Tibial artery (tissue), 4 donors: ENCODE measurements at regions not wholly inside any gene's neighbourhood (a gene's known extent, or its start where the extent isn't known, plus 50 kb on each side); places are given as distances from the start of the nearest gene placed in this dataset.

Source experiments
- DNase-seq, 2 donors: peaks; one replicate each; pipeline ENCODE4 v3.0.0-alpha.2; 2019
- H3K27ac ChIP-seq, 2 donors: fragments of 200-600 bp; sonication (generic) in 1 of 2; 1 replicate in 1 of 2; 2 replicates in 1 of 2; pipeline ENCODE4 v1.5.1; 2018 to 2019; ENCODE audit warnings: mild to moderate bottlenecking in 1 of 2
- H3K27me3 ChIP-seq, 2 donors: fragments of 200-600 bp; sonication (generic) in 1 of 2; one replicate each; pipeline versions ENCODE4 v1.5.1 to v1.6.0; 2016 to 2019
- H3K36me3 ChIP-seq, 3 donors: fragments of 200-600 bp; sonication (generic) in 2 of 3; one replicate each; pipeline ENCODE4 v1.5.1; 2016 to 2019; ENCODE audit warnings: mild to moderate bottlenecking in 2 of 3
- H3K4me1 ChIP-seq, 4 donors: fragments of 200-600 bp; sonication (generic) in 2 of 4; 1 replicate in 3 of 4; 2 replicates in 1 of 4; pipeline ENCODE4 v1.5.1; 2016 to 2019
- H3K4me3 ChIP-seq, 2 donors: fragments of 200-600 bp; sonication (generic) in 1 of 2; 1 replicate in 1 of 2; 2 replicates in 1 of 2; pipeline ENCODE4 v1.5.1; 2018 to 2019; ENCODE audit warnings: mild to moderate bottlenecking in 2 of 2
- H3K9me3 ChIP-seq, 3 donors: fragments of 200-600 bp; sonication (generic) in 1 of 3; one replicate each; pipeline ENCODE4 v1.5.1; 2016 to 2019
- CTCF ChIP-seq, 2 experiments: fragments of 200-600 bp in 1 of 2; fragments of 450-650 bp in 1 of 2; IDR thresholded peaks; one replicate each; pipeline ENCODE4 v1.5.1; 2017 to 2019; ENCODE audit warnings: antibody characterized with exemption in 2 of 2, mild to moderate bottlenecking in 1 of 2, moderate library complexity in 1 of 2
- intact Hi-C: fragments of 100-400 bp; cut with DNase I; formaldehyde crosslinking; loops from one replicate; pipeline ENCODE4 v1.15.0; 2023; ENCODE audit warnings: low total_unique reads

GRCh38 chr1:95427525-95427924, 193.5 kb downstream of the RWDD3 start:
- Histone ChIP-seq H3K9me3 (no peaks in the 10 kb centered on the region), H3K36me3 (no peaks in the 10 kb centered on the region), H3K27ac (no peak overlapping the region), H3K27me3 (no peaks in the 10 kb centered on the region), H3K4me3 (no peak overlapping the region), H3K4me1 (no peaks in the 10 kb centered on the region)
- DNase-seq, result no peak
- TF ChIP-seq CTCF (IDR thresholded peaks at IDR 0.05), result no peak
- intact Hi-C loops, result no loop called here

GRCh38 chr1:95431235-95431634, 197.2 kb downstream of the RWDD3 start:
- Histone ChIP-seq H3K9me3 (no peaks in the 10 kb centered on the region), H3K4me3 (no peak overlapping the region), H3K27ac (no peak overlapping the region), H3K36me3 (no peaks in the 10 kb centered on the region), H3K4me1 (no peaks in the 10 kb centered on the region), H3K27me3 (no peaks in the 10 kb centered on the region)
- no peak for DNase-seq
- TF ChIP-seq CTCF (IDR thresholded peaks at IDR 0.05), result no peak
- intact Hi-C loops, result no loop called here

GRCh38 chr1:95435611-95436010, 201.6 kb downstream of the RWDD3 start:
- DNase-seq, result no peak
- Histone ChIP-seq H3K36me3 (no peaks in the 10 kb centered on the region), H3K4me1 (no peaks in the 10 kb centered on the region), H3K9me3 (no peaks in the 10 kb centered on the region), H3K27ac (no peak overlapping the region), H3K4me3 (no peak overlapping the region), H3K27me3 (no peaks in the 10 kb centered on the region)
- intact Hi-C loops, result no loop called here
- TF ChIP-seq CTCF (IDR thresholded peaks at IDR 0.05), result no peak

- intact Hi-C loops, result no loop called here
- DNase-seq, result no peak
These were observed 203.0 kb downstream of the RWDD3 start for GRCh38 chr1:95437011-95437410.

GRCh38 chr1:95437781-95438180, 203.8 kb downstream of the RWDD3 start:
- Histone ChIP-seq H3K27me3 (no peaks in the 10 kb centered on the region), H3K4me1 (no peaks in the 10 kb centered on the region), H3K4me3 (no peak overlapping the region), H3K9me3 (no peaks in the 10 kb centered on the region), H3K36me3 (no peaks in the 10 kb centered on the region), H3K27ac (no peak overlapping the region)
- DNase-seq, result no peak
- TF ChIP-seq CTCF (IDR thresholded peaks at IDR 0.05), result no peak
- intact Hi-C loops, result no loop called here

More at GRCh38 chr1:95437011-95437410, 203.0 kb downstream of the RWDD3 start:
- Histone ChIP-seq H3K9me3 (no peaks in the 10 kb centered on the region), H3K36me3 (no peaks in the 10 kb centered on the region), H3K4me3 (no peak overlapping the region), H3K4me1 (no peaks in the 10 kb centered on the region), H3K27me3 (no peaks in the 10 kb centered on the region), H3K27ac (no peak overlapping the region)
- TF ChIP-seq CTCF (IDR thresholded peaks at IDR 0.05), result no peak
